ENCODE measurements at regions not wholly inside any gene's neighbourhood (a gene's known extent, or its start where the extent isn't known, plus 50 kb on each side); places are given as distances from the start of the nearest gene placed in this dataset.

- no peak for TF ChIP-seq CTCF (IDR thresholded peaks at IDR 0.05; ENCODE audit: low read depth, low read length, missing control alignments)
- no peak for DNase-seq (ENCODE audit: extremely low read depth, low read depth)
- H3K4me3 ChIP-seq (replicated peaks; ENCODE audit: low read depth, low read length): no peak overlapping the region
Observed at GRCh38 chr13:22825186-22825585, 355.6 kb upstream of the SGCG start.

GRCh38 chr13:22828081-22828480 lies 352.7 kb upstream of the SGCG start:
- no peak overlapping the region for H3K4me3 ChIP-seq (replicated peaks; ENCODE audit: low read depth, low read length)
- no peak for TF ChIP-seq CTCF (IDR thresholded peaks at IDR 0.05; ENCODE audit: low read depth, low read length, missing control alignments)
- no peak for DNase-seq (ENCODE audit: extremely low read depth, low read depth)

- DNase-seq (ENCODE audit: extremely low read depth, low read depth): no peak
- H3K4me3 ChIP-seq (replicated peaks; ENCODE audit: low read depth, low read length): no peak overlapping the region
- no peak for TF ChIP-seq CTCF (IDR thresholded peaks at IDR 0.05; ENCODE audit: low read depth, low read length, missing control alignments)
Observed at GRCh38 chr13:22836475-22836874, 344.3 kb upstream of the SGCG start.

- DNase-seq (ENCODE audit: extremely low read depth, low read depth): no peak
- no peak overlapping the region for H3K4me3 ChIP-seq (replicated peaks; ENCODE audit: low read depth, low read length)
- no peak for TF ChIP-seq CTCF (IDR thresholded peaks at IDR 0.05; ENCODE audit: low read depth, low read length, missing control alignments)
Observed at GRCh38 chr13:22837980-22838647, 342.7 kb upstream of the SGCG start.

- no peak for TF ChIP-seq CTCF (IDR thresholded peaks at IDR 0.05; ENCODE audit: low read depth, low read length, missing control alignments)
- no peak overlapping the region for H3K4me3 ChIP-seq (replicated peaks; ENCODE audit: low read depth, low read length)
- no peak for DNase-seq (ENCODE audit: extremely low read depth, low read depth)
Observed at GRCh38 chr13:22839603-22840530, 340.9 kb upstream of the SGCG start.

- no peak for DNase-seq (ENCODE audit: extremely low read depth, low read depth)
- H3K4me3 ChIP-seq (replicated peaks; ENCODE audit: low read depth, low read length): no peak overlapping the region
- no peak for TF ChIP-seq CTCF (IDR thresholded peaks at IDR 0.05; ENCODE audit: low read depth, low read length, missing control alignments)
Observed at GRCh38 chr13:22846551-22846950, 334.2 kb upstream of the SGCG start.
